HG03064 (cell line): ENCODE measurements at regions not wholly inside any gene's neighbourhood (a gene's known extent, or its start where the extent isn't known, plus 50 kb on each side); places are given as distances from the start of the nearest gene placed in this dataset.

Source experiments
- ATAC-seq: cut with Tn5 transposase; IDR thresholded peaks from one replicate; pipeline ENCODE4 v1.9.1; 2021; ENCODE audit warnings: low read depth; ENCODE audit not compliant: unreplicated experiment

DNA sequence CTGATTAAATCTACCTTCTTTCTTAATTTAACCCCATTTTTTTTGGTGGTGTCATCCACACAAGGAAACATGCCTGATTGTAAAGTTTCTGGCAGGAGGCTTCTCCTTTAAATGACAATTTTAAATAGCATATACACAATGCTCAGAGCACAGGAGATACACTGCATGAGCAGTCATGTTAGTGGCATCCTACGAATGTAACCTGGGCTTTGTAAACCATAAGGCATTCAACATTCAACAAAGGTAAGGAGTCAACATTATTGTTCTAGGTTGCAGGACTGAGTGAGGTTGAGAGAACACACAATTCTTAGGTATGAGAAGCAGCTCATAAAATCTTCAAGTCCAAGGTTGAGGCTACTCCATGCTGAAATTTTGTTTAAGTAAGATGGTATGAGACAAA, 266.6 kb upstream of the SIX2 start:
- ATAC-seq = no peak

- ATAC-seq = no peak
These were observed 266.1 kb upstream of the SIX2 start for GRCh38 chr2:45275242-45275805.

GRCh38 chr2:45274250-45274926, 265.1 kb upstream of the SIX2 start:
- no peak for ATAC-seq

GRCh38 chr2:45273412-45274249, 264.4 kb upstream of the SIX2 start:
- no peak for ATAC-seq

- no peak for ATAC-seq
These were observed 263.5 kb upstream of the SIX2 start for GRCh38 chr2:45272549-45273265.

DNA sequence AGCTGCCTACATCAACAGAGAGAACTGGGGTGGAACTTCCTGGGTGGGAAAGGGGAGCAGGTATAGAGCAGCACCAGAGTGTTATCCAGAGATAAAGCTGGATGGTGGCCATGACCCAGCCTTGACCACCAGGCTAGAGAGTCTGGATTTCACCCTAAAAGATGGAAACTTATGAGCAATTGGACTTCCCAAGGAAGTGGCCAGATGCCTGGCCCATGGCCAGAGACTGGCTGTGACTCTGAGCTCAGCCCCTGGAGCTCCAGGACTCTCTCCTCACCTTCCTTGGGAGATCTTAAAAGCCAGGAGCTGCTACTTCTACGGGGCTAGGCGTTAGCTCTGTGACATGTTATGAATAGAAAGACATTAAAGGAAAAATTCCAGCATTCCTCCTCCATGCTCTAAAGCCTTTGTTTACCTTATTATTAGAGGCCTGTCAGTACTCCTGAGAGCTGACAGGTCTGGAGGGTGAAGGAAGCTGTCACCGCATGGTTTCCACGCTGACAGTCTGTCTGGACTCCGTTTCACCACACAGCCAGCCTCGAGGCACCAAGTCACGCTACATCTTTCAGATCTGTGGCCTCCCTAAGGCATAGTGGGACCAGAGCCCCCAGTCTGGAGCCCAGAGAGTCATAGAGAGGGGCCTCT, 260.0 kb upstream of the SIX2 start:
- ATAC-seq = no peak

DNA sequence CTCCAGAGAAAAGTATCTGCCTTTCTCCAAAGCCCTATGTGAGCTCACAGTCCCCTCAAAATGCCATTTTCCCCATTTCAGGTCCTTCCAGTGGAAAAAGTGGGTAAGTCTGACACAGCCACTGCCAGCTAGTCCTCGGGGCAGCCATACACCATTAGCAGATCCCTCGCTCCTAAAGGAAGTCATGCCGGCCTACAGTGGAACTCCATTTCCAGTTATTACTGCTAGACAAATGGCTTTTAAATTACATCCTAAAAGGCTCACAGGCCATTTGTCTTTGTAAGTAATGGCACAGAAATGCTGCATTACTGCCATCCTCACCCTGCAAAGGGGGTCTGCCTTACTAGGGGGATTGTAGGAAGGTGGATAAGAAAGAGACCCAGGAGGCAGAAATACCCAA, 259.4 kb upstream of the SIX2 start:
- ATAC-seq = no peak

- no peak for ATAC-seq
These were observed 258.0 kb upstream of the SIX2 start for GRCh38 chr2:45267062-45267792.

DNA sequence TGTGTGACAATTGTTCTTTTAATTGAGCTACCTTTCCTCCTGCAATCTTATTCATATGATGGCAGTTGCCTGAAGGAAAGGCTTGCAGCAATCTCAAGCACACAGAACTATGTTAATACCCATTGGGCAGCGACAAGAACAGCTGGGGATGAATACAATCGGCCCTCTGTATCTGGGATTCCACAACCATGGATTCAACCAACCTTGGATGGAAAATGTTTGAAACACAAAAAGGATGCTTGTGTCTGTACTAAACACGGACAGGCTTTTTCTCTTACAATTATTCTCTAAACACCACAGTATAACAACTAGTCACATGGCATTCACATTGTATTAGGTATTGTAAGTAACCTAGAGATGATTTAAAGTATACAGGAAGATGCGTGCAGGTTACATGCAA, 256.1 kb upstream of the SIX2 start:
- no peak for ATAC-seq

- no peak for ATAC-seq
These were observed 255.3 kb upstream of the SIX2 start for GRCh38 chr2:45264227-45265225.

- no peak for ATAC-seq
These were observed 253.9 kb upstream of the SIX2 start for GRCh38 chr2:45263147-45263546.

- no peak for ATAC-seq
These were observed 252.5 kb upstream of the SIX2 start for GRCh38 chr2:45261746-45262145.

DNA sequence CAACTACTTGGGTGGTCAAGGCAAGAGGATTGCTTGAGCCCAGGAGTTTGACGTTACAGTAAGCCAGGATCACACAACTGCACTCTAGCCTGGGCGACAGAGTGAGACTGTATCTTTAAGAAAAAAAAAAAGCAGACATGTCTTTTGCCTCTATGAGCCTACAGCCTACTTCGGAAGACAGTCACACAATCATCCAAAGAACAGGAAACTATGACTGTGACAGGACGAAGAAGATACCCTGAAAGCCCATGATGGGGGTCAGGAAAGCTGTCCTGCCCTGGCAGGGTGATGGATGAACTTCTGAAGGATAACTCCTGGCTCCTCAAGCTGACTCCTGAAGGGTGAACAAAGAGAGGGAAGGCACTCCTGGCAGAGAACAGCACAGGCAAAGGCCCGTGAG, 251.7 kb upstream of the SIX2 start:
- no peak for ATAC-seq

DNA sequence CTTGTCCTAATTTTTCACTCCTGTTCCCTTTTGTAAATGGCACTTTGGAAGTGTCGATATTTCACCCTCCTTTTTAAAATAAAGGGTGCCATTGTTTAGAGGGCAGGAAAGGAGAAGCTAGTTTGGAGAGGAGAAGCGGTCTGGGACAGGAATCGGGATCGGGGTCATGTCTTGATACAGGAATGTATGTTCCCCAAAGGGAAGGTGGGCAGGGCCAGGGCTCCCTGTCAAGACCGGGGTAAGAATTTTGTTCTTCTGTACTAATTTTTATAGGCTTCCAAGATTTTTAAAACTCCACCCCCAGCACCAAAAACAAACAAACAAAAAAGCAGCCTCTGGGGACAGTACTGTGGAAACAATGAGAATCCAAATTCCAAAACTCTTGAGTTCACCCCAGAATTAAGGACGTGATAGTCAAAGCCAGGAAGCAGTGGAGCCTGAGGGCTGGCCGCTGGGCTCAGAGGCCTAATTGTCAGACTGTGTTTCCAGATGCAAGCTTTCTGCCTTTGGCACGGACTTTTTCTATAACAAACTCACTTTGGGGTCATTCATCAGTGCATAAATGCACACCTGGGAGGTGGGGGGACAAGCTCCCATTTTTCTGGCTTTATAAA, 250.4 kb upstream of the SIX2 start:
- no peak for ATAC-seq

GRCh38 chr2:45259138-45259537, 249.9 kb upstream of the SIX2 start:
- ATAC-seq = no peak

DNA sequence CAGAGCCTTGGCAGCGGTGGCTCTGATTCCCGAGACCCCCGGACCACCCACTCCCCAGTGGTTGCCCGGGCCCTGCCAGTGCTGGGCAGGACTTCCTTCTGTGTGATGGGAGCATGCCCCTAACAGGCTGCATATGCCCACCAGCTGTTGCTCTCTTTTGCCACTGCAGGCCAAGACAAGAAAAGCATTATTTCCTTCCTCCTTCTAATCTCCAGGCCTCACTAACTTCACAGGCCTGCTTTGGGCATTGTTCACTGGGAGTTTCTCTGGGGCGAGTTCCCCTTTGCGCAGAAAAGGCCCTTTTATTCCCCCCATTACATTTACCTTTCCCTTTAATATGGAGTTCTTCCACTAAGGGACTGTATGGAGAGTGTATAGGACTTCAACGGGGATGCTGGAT, 249.1 kb upstream of the SIX2 start:
- no peak for ATAC-seq

- no peak for ATAC-seq
These were observed 248.6 kb upstream of the SIX2 start for GRCh38 chr2:45257820-45258219.

DNA sequence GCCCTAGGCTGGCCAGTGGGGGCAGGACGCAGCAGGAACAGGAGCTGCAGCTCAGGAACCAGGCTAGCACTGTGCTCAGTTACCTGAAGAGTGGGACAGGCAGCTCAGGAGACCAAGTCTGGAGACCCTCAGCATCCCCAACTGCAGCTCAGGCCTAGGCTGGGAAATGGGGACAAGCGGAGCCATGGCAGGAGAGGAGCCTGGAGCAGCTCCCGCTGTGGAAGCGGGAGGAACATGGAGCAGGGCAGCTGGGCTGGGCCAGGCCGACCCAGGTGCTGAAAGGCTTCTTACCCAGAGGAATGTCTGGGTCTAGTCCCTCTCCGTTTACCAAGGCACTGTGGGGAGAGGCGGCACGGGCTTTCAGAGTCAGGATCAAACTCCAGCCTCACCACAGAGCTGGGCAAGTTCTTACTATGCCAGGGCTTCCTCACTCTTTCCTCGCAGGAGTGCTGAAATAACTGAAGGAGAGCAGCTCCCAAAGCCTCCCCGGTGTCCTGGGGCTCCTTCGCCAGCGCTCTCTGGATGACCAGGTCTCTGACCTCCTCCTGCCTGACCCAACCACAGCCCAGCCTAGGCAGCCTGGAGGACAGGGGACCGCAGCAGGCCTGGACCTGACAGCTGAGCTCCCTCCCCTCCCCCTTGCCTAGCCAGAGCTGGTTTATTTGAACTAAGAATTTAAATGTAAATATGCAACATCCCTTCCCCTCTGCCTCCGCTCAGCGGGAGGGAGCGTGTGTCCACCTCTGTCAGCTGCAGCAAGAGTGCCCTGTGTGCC, 247.8 kb upstream of the SIX2 start:
- ATAC-seq = no peak
